ENCODE measurements at regions not wholly inside any gene's neighbourhood (a gene's known extent, or its start where the extent isn't known, plus 50 kb on each side); places are given as distances from the start of the nearest gene placed in this dataset.

GRCh38 chr2:66803726-66804125 lies 368.8 kb downstream of the MEIS1 start:
- no peak for DNase-seq

GRCh38 chr2:66805016-66805865 lies 370.3 kb downstream of the MEIS1 start:
- DNase-seq, result peak in 2 of 14 donors; percentile 1 to 2

- DNase-seq, result no peak
These were observed 371.0 kb downstream of the MEIS1 start for GRCh38 chr2:66805968-66806367.

GRCh38 chr2:66813525-66813924 lies 378.6 kb downstream of the MEIS1 start:
- DNase-seq, result no peak

- DNase-seq, result no peak
These were observed 379.1 kb downstream of the MEIS1 start for GRCh38 chr2:66813976-66814375.

- DNase-seq, result no peak
These were observed 380.0 kb downstream of the MEIS1 start for GRCh38 chr2:66814916-66815315.

- no peak for DNase-seq
These were observed 381.0 kb downstream of the MEIS1 start for GRCh38 chr2:66815886-66816285.

- no peak for DNase-seq
These were observed 386.2 kb downstream of the MEIS1 start for GRCh38 chr2:66821168-66821567.

- DNase-seq, result no peak
These were observed 387.3 kb downstream of the MEIS1 start for GRCh38 chr2:66822186-66822585.

- DNase-seq, result no peak
These were observed 390.0 kb downstream of the MEIS1 start for GRCh38 chr2:66824926-66825325.

GRCh38 chr2:66827851-66828250 lies 392.9 kb downstream of the MEIS1 start:
- no peak for DNase-seq

- DNase-seq, result no peak
These were observed 394.0 kb downstream of the MEIS1 start for GRCh38 chr2:66828876-66829275.

GRCh38 chr2:66830881-66831280 lies 396.0 kb downstream of the MEIS1 start:
- no peak for DNase-seq

- DNase-seq, result no peak
These were observed 397.9 kb downstream of the MEIS1 start for GRCh38 chr2:66832646-66833435.

- DNase-seq, result no peak
These were observed 399.9 kb downstream of the MEIS1 start for GRCh38 chr2:66834859-66835258.

GRCh38 chr2:66836851-66837250 lies 401.9 kb downstream of the MEIS1 start:
- DNase-seq, result no peak

- no peak for DNase-seq
These were observed 404.8 kb downstream of the MEIS1 start for GRCh38 chr2:66839551-66840320.

- DNase-seq, result no peak
These were observed 405.5 kb downstream of the MEIS1 start for GRCh38 chr2:66840321-66841002.

GRCh38 chr2:66843847-66844246 lies 408.9 kb downstream of the MEIS1 start:
- no peak for DNase-seq

GRCh38 chr2:66845307-66845706 lies 410.4 kb downstream of the MEIS1 start:
- DNase-seq, result no peak

GRCh38 chr2:66846887-66847286 lies 412.0 kb downstream of the MEIS1 start:
- DNase-seq, result no peak

GRCh38 chr2:66849153-66849755 lies 414.3 kb downstream of the MEIS1 start:
- peak in 2 of 14 donors; percentile 34 to 94 for DNase-seq

Measured in C1 segment of cervical spinal cord (tissue), 14 donors.